K562 (cell line): ENCODE measurements at regions not wholly inside any gene's neighbourhood (a gene's known extent, or its start where the extent isn't known, plus 50 kb on each side); places are given as distances from the start of the nearest gene placed in this dataset.

ENCODE experiments used
- ATAC-seq: fragments of 200-7000 bp; cut with Tn5 transposase; 3 replicates; pipeline ENCODE4 v1.9.1; 2020; ENCODE audit warnings: moderate library complexity
- BruUV-seq: library from RNA; stranded (reverse); fragments of 400-500 nt; replicated peaks from 2 replicates; lab custom pipeline; 2021; lab: Mats Ljungman, UMichigan
- CTCF ChIA-PET: fragments of 300-600 bp; formaldehyde crosslinking; extraction: SDS; loops from one replicate; lab custom pipeline; 2021; ENCODE audit warnings: low intra/inter-chr PET ratio; lab: Yijun Ruan, JAX
- POLR2A ChIA-PET: fragments of 300-600, 350-650 bp; sonication (Branson Sonifier 250); formaldehyde crosslinking; extraction: SDS; loops from one replicate; lab custom pipeline; 2021; ENCODE audit warnings: antibody characterized with exemption, inconsistent platforms; lab: Yijun Ruan, JAX
- DNase-seq, 4 experiments: peaks; one replicate each; pipeline versions ENCODE4 v3.0.0 to v3.0.0-alpha.2; 2011 to 2018; ENCODE audit warnings: low spot score in 3 of 4, mixed read lengths in 3 of 4; ENCODE audit errors: extremely low read depth in 1 of 4
- FAIRE-seq: peaks from 2 replicates; lab custom pipeline; 2011; peaks lifted over from hg19 to GRCh38; lab: Jason Lieb, UNC
- H2AFZ ChIP-seq: 2 replicates; pipeline ENCODE4 v1.6.0; 2011; ENCODE audit warnings: low read depth, low read length, control low read depth, inconsistent platforms
- H3K27ac ChIP-seq: fragments of 200-600 bp; 3 replicates; pipeline ENCODE4 v1.8.0; 2011; ENCODE audit warnings: low read depth, mild to moderate bottlenecking, control low read depth, inconsistent platforms, low read length, moderate library complexity, mixed read lengths; ENCODE audit errors: extremely low read depth
- H3K27me3 ChIP-seq, 2 experiments: fragments of 300-600 bp in 1 of 2; 2 replicates in 1 of 2; 3 replicates in 1 of 2; pipeline versions ENCODE4 v1.6.0 to v1.8.0; 2011; ENCODE audit warnings: inconsistent platforms in 2 of 2, low read length in 2 of 2, mild to moderate bottlenecking in 1 of 2, mixed read lengths in 1 of 2, moderate library complexity in 1 of 2; ENCODE audit not compliant: control insufficient read depth in 2 of 2, insufficient read depth in 2 of 2
- H3K36me3 ChIP-seq: fragments of 300-600 bp; 3 replicates; pipeline ENCODE4 v1.8.0; 2011; ENCODE audit warnings: mild to moderate bottlenecking, low read length, inconsistent platforms; ENCODE audit not compliant: control insufficient read depth, insufficient read depth
- H3K4me1 ChIP-seq, 2 experiments: fragments of 200-600 bp in 1 of 2; replicated peaks in 1 of 2; 2 replicates in 1 of 2; 3 replicates in 1 of 2; pipeline versions ENCODE4 v1.5.1 to v1.8.0; 2011; ENCODE audit warnings: inconsistent platforms in 2 of 2, low read length in 2 of 2, mild to moderate bottlenecking in 1 of 2, mixed read lengths in 1 of 2, moderate library complexity in 1 of 2; ENCODE audit not compliant: control insufficient read depth in 2 of 2, insufficient read depth in 2 of 2
- H3K4me2 ChIP-seq: 2 replicates; pipeline ENCODE4 v1.6.1; 2011; ENCODE audit warnings: low read length, control low read depth, inconsistent platforms, mixed read lengths; ENCODE audit not compliant: insufficient read depth
- H3K4me3 ChIP-seq: fragments of 200-600 bp; sonication (generic), shearing (Covaris generic); 2 replicates; pipeline ENCODE4 v1.5.1; 2016; ENCODE audit warnings: control low read depth, inconsistent platforms
- H3K79me2 ChIP-seq: fragments of 200-600 bp; 3 replicates; pipeline ENCODE4 v1.8.0; 2011; ENCODE audit warnings: low read length, inconsistent platforms; ENCODE audit not compliant: control insufficient read depth, insufficient read depth
- H3K9ac ChIP-seq, 2 experiments: 2 replicates each; pipeline versions ENCODE4 v1.6.0 to v1.6.1; 2011; ENCODE audit warnings: low read depth in 2 of 2, low read length in 2 of 2, control low read depth in 1 of 2, inconsistent platforms in 1 of 2, mild to moderate bottlenecking in 1 of 2, mixed read lengths in 1 of 2; ENCODE audit not compliant: insufficient read depth in 1 of 2
- H3K9me1 ChIP-seq: one replicate; pipeline ENCODE4 v1.6.0; 2011; ENCODE audit warnings: inconsistent platforms, mild to moderate bottlenecking, low read length, moderate library complexity; ENCODE audit not compliant: control insufficient read depth, insufficient read depth
- H3K9me3 ChIP-seq: replicated peaks from 2 replicates; pipeline ENCODE4 v1.5.1; 2011; ENCODE audit warnings: low read depth, low read length, inconsistent platforms; ENCODE audit not compliant: control insufficient read depth, insufficient read depth
- H4K20me1 ChIP-seq: replicated peaks from 2 replicates; pipeline ENCODE4 v1.6.1; 2011; ENCODE audit warnings: low read length, inconsistent platforms, mixed read lengths; ENCODE audit not compliant: control insufficient read depth, insufficient read depth
- CBFB ChIP-seq: sonication (generic); formaldehyde crosslinking; IDR thresholded peaks from 2 replicates; pipeline ENCODE4 v1.4.0; 2020; ENCODE audit warnings: mild to moderate bottlenecking, missing genetic modification reagents
- ELF4 ChIP-seq: fragments of 450-650 bp; formaldehyde crosslinking; IDR thresholded peaks from 2 replicates; pipeline ENCODE4 v1.4.0; 2022; ENCODE audit warnings: missing genetic modification characterization
- MITF ChIP-seq: IDR thresholded peaks from 2 replicates; pipeline ENCODE4 v1.6.1; 2014; ENCODE audit warnings: antibody characterized with exemption
- NCOA2 ChIP-seq, 2 experiments: fragments of 450-650 bp; IDR thresholded peaks; 2 replicates each; pipeline ENCODE4 v1.6.1; 2018; ENCODE audit warnings: mild to moderate bottlenecking in 2 of 2, moderate library complexity in 1 of 2; ENCODE audit not compliant: partially characterized antibody in 2 of 2
- POU5F1 ChIP-seq: fragments of 150-350 bp; IDR thresholded peaks from 2 replicates; pipeline ENCODE4 v1.6.1; 2014; ENCODE audit warnings: borderline replicate concordance, low read length, low read depth, mild to moderate bottlenecking; ENCODE audit not compliant: partially characterized antibody
- RBM25 ChIP-seq: fragments of 200-400 bp; formaldehyde crosslinking; IDR thresholded peaks from 2 replicates; pipeline ENCODE4 v1.6.1; 2018; ENCODE audit warnings: low read length, low read depth, moderate library complexity; ENCODE audit not compliant: severe bottlenecking
- SFPQ ChIP-seq: fragments of 200-400 bp; formaldehyde crosslinking; IDR thresholded peaks from 2 replicates; pipeline ENCODE4 v1.6.1; 2017; ENCODE audit warnings: mild to moderate bottlenecking, low read depth, low read length, moderate library complexity
- ZBTB11 ChIP-seq, 3 experiments: fragments of 200-800 bp in 1 of 3; fragments of 250-450 bp in 1 of 3; fragments of 450-650 bp in 1 of 3; sonication (Bioruptor Pico) in 1 of 3; sonication (Bioruptor generic) in 1 of 3; formaldehyde crosslinking in 1 of 3; IDR thresholded peaks; 2 replicates each; pipeline versions ENCODE4 v1.6.1 to v1.8.0; 2016 to 2022; ENCODE audit warnings: mild to moderate bottlenecking in 2 of 3, missing genetic modification characterization in 2 of 3, missing compliant biosample characterization in 1 of 3, moderate library complexity in 1 of 3
- ZC3H8 ChIP-seq: fragments of 450-650 bp; IDR thresholded peaks from 2 replicates; pipeline ENCODE4 v1.6.1; 2017
- ZEB2 ChIP-seq: fragments of 450-650 bp; IDR thresholded peaks from 2 replicates; pipeline ENCODE4 v1.6.1; 2016
- ZFP91 ChIP-seq: sonication (generic); formaldehyde crosslinking; IDR thresholded peaks from 2 replicates; pipeline ENCODE4 v1.8.0; 2022; ENCODE audit warnings: mild to moderate bottlenecking, missing genetic modification reagents
- ZNF354B ChIP-seq: fragments of 250-450 bp; sonication (Bioruptor Pico); IDR thresholded peaks from 2 replicates; pipeline ENCODE4 v1.4.0; 2020
- WGBS: fragments of 100-300 bp; shearing (Covaris generic); methylation state at CpG from one replicate; pipeline ENCODE4 v1.1.6; 2016; ENCODE audit warnings: low coverage, mixed read lengths; ENCODE audit not compliant: insufficient coverage; ENCODE audit errors: missing lambda C conversion rate; 5-methylcytosine and 5-hydroxymethylcytosine counted together
- in situ Hi-C: fragments of 300-500 bp; cut with MboI; formaldehyde crosslinking; loops from 4 replicates; pipeline ENCODE4 v1.15.0; 2018; ENCODE audit warnings: inconsistent platforms, mixed read lengths
- intact Hi-C: fragments of 100-400 bp; cut with micrococcal nuclease; formaldehyde crosslinking; loops from 2 replicates; pipeline ENCODE4 v1.14.2; 2022

- DNase-seq: no peak
- Histone ChIP-seq H3K4me1 (no peaks in the 10 kb centered on the region), H3K36me3 (no peaks in the 10 kb centered on the region), H3K27ac (no peak overlapping the region), H3K9me1 (no peaks in the 10 kb centered on the region), H3K79me2 (no peaks in the 10 kb centered on the region; the same call in 2 of the 3 replicates), H3K4me3 (no peak overlapping the region), H3K4me2 (no peak overlapping the region), H3K27me3 (no peaks in the 10 kb centered on the region), H3K9me3 (no peaks in the 10 kb centered on the region), H2AFZ (no peak overlapping the region), H3K9ac (no peak overlapping the region), H4K20me1 (no peaks in the 10 kb centered on the region)
- ChIA-PET CTCF (no interaction called here), POLR2A (no interaction called here)
- TF ChIP-seq ZBTB11 (CRISPR knock-in tag; IDR thresholded peaks at IDR 0.05) (no peak), ELF4 (CRISPR knock-in tag) (no peak), ZEB2 (no peak), SFPQ (no peak), ZFP91 (CRISPR knock-in tag) (no peak), NCOA2 (IDR thresholded peaks at IDR 0.05; ENCODE audit: partially characterized antibody in 2 of 2) (no peak), RBM25 (no peak), ZC3H8 (no peak), POU5F1 (no peak), ZNF354B (CRISPR knock-in tag) (no peak), MITF (no peak), CBFB (CRISPR knock-in tag) (no peak)
- intact Hi-C loops: no loop called here
- no peak for FAIRE-seq
- ATAC-seq: no peak
- WGBS: 0% methylated on average over 2 of the region's 2 CpGs
- in situ Hi-C loops: no loop called here
- BruUV-seq: no TSS peak
These were observed 495.9 kb downstream of the XPNPEP1 start for GRCh38 chr10:109427411-109427810.
